Lower leg skin (tissue), 3 donors: ENCODE measurements at regions not wholly inside any gene's neighbourhood (a gene's known extent, or its start where the extent isn't known, plus 50 kb on each side); places are given as distances from the start of the nearest gene placed in this dataset.

Experiments used
- POLR2A ChIP-seq, 2 donors: fragments of 450-650 bp; IDR thresholded peaks; one replicate each; pipeline ENCODE4 v1.6.1; 2016 to 2017; ENCODE audit warnings: antibody characterized with exemption in 2 of 2, mild to moderate bottlenecking in 1 of 2, moderate library complexity in 1 of 2
- TF ChIP-seq, protein P1 (sequence below), 3 donors: fragments of 450-650 bp; IDR thresholded peaks; one replicate each; pipeline ENCODE4 v1.5.1; 2016; ENCODE audit warnings: antibody characterized with exemption in 3 of 3, mild to moderate bottlenecking in 3 of 3, moderate library complexity in 2 of 3

DNA sequence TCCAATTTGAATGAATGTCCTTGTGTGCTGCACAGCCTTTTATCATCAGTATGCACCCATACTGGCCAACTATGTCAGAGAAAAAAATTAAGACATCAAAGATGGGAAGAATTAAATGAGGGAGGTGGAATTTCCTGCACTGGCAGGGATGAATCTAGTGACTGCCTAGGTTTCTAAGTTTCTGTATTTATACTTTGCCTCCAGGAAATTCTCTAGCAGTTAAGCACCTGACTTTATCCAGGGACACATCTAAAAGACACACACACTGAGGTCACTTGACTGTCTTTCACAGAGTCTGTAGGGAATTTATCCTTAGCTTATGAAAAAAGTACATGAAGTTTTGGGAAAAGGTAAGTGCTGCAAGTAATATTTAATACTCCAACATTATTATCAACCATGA is 636.5 kb upstream of the PTCHD4 start:
- TF ChIP-seq POLR2A (IDR thresholded peaks at IDR 0.05) = no peak
- TF ChIP-seq, protein P1, sequence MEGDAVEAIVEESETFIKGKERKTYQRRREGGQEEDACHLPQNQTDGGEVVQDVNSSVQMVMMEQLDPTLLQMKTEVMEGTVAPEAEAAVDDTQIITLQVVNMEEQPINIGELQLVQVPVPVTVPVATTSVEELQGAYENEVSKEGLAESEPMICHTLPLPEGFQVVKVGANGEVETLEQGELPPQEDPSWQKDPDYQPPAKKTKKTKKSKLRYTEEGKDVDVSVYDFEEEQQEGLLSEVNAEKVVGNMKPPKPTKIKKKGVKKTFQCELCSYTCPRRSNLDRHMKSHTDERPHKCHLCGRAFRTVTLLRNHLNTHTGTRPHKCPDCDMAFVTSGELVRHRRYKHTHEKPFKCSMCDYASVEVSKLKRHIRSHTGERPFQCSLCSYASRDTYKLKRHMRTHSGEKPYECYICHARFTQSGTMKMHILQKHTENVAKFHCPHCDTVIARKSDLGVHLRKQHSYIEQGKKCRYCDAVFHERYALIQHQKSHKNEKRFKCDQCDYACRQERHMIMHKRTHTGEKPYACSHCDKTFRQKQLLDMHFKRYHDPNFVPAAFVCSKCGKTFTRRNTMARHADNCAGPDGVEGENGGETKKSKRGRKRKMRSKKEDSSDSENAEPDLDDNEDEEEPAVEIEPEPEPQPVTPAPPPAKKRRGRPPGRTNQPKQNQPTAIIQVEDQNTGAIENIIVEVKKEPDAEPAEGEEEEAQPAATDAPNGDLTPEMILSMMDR (IDR thresholded peaks at IDR 0.05) = no peak
